Esophagus (tissue), 2 donors: ENCODE measurements at regions not wholly inside any gene's neighbourhood (a gene's known extent, or its start where the extent isn't known, plus 50 kb on each side); places are given as distances from the start of the nearest gene placed in this dataset.

Experiments used
- H3K27ac ChIP-seq, 2 donors: one replicate each; pipeline ENCODE4 v1.5.1; 2013; ENCODE audit warnings: low read depth in 2 of 2, mild to moderate bottlenecking in 2 of 2, inconsistent platforms in 1 of 2, low read length in 1 of 2, moderate library complexity in 1 of 2
- H3K27me3 ChIP-seq, 2 donors: one replicate each; pipeline ENCODE4 v1.6.1; 2013; ENCODE audit warnings: low read length in 2 of 2, control low read depth in 1 of 2, mild to moderate bottlenecking in 1 of 2; ENCODE audit not compliant: insufficient read depth in 2 of 2, control insufficient read depth in 1 of 2
- H3K36me3 ChIP-seq, 2 donors: one replicate each; pipeline ENCODE4 v1.6.1; 2013; ENCODE audit warnings: low read length in 1 of 2; ENCODE audit not compliant: control insufficient read depth in 2 of 2, insufficient read depth in 2 of 2
- H3K4me1 ChIP-seq, 2 donors: one replicate each; pipeline ENCODE4 v1.6.1; 2013; ENCODE audit warnings: low read length in 1 of 2; ENCODE audit not compliant: control insufficient read depth in 2 of 2, insufficient read depth in 2 of 2
- H3K4me3 ChIP-seq, 2 donors: one replicate each; pipeline ENCODE4 v1.5.1; 2013; ENCODE audit warnings: low read length in 2 of 2, mild to moderate bottlenecking in 2 of 2, low read depth in 1 of 2, moderate library complexity in 1 of 2
- H3K9me3 ChIP-seq, 2 donors: one replicate each; pipeline ENCODE4 v1.6.1; 2013; ENCODE audit warnings: mild to moderate bottlenecking in 2 of 2, low read depth in 1 of 2, low read length in 1 of 2, moderate library complexity in 1 of 2; ENCODE audit not compliant: control insufficient read depth in 2 of 2, insufficient read depth in 1 of 2
- WGBS, 2 donors: extraction: QIAGEN DNeasy Blood & Tissue Kit; methylation state at CpG; one replicate each; pipeline ENCODE4 v1.1.7; 2013; 5-methylcytosine and 5-hydroxymethylcytosine counted together
- donor health status: healthy with polysubstance abuse.
- donor health status: Bipolar disorder and iron deficiency.

- H3K27ac ChIP-seq = no peak overlapping the region
- H3K36me3 ChIP-seq = no peaks in the 10 kb centered on the region
- no peaks in the 10 kb centered on the region for H3K9me3 ChIP-seq
- H3K27me3 ChIP-seq = no peaks in the 10 kb centered on the region
- no peak overlapping the region for H3K4me3 ChIP-seq
- WGBS, 2 donors = 56 to 57% methylated on average over 3 of the region's 3 CpGs
- no peaks in the 10 kb centered on the region for H3K4me1 ChIP-seq
Measured at GRCh38 chr6:33954453-33954852, 150.7 kb upstream of the MLN start.

- Histone ChIP-seq H3K27ac (no peak overlapping the region), H3K4me1 (no peaks in the 10 kb centered on the region), H3K4me3 (no peak overlapping the region), H3K9me3 (no peaks in the 10 kb centered on the region), H3K36me3 (no peaks in the 10 kb centered on the region), H3K27me3 (no peaks in the 10 kb centered on the region)
- WGBS, 2 donors = 65% methylated on average over 3 of the region's 3 CpGs
Measured at GRCh38 chr6:33953171-33953570, 149.4 kb upstream of the MLN start.

- Histone ChIP-seq H3K9me3 (no peaks in the 10 kb centered on the region), H3K4me1 (no peaks in the 10 kb centered on the region), H3K27ac (no peak overlapping the region), H3K36me3 (no peaks in the 10 kb centered on the region), H3K27me3 (no peaks in the 10 kb centered on the region), H3K4me3 (no peak overlapping the region)
- WGBS, 2 donors = 82 to 85% methylated on average over 4 of the region's 4 CpGs
Measured at GRCh38 chr6:33952016-33952415, 148.2 kb upstream of the MLN start.

- Histone ChIP-seq H3K36me3 (no peaks in the 10 kb centered on the region), H3K27me3 (no peaks in the 10 kb centered on the region), H3K27ac (no peak overlapping the region), H3K9me3 (no peaks in the 10 kb centered on the region), H3K4me3 (no peak overlapping the region), H3K4me1 (no peaks in the 10 kb centered on the region)
- WGBS, 2 donors = 80 to 81% methylated on average over 25 of the region's 25 CpGs
Measured at GRCh38 chr6:33950891-33951889, 147.4 kb upstream of the MLN start.

- no peaks in the 10 kb centered on the region for H3K36me3 ChIP-seq
- H3K4me1 ChIP-seq = no peaks in the 10 kb centered on the region
- H3K27ac ChIP-seq = no peak overlapping the region
- WGBS, 2 donors = 48 to 53% methylated on average over 2 of the region's 2 CpGs
- no peaks in the 10 kb centered on the region for H3K27me3 ChIP-seq
- no peaks in the 10 kb centered on the region for H3K9me3 ChIP-seq
- H3K4me3 ChIP-seq = no peak overlapping the region
Measured at GRCh38 chr6:33950472-33950881, 146.7 kb upstream of the MLN start.

GRCh38 chr6:33949877-33950435 is 146.2 kb upstream of the MLN start:
- Histone ChIP-seq H3K27me3 (no peaks in the 10 kb centered on the region), H3K4me1 (no peaks in the 10 kb centered on the region), H3K27ac (no peak overlapping the region), H3K36me3 (no peaks in the 10 kb centered on the region), H3K9me3 (no peaks in the 10 kb centered on the region), H3K4me3 (no peak overlapping the region)
- 85 to 88% methylated on average over 9 of the region's 9 CpGs for WGBS, 2 donors

- Histone ChIP-seq H3K27ac (no peak overlapping the region), H3K4me3 (no peak overlapping the region), H3K36me3 (no peaks in the 10 kb centered on the region), H3K27me3 (no peaks in the 10 kb centered on the region), H3K4me1 (no peaks in the 10 kb centered on the region), H3K9me3 (no peaks in the 10 kb centered on the region)
- WGBS, 2 donors = 88 to 92% methylated on average over 5 of the region's 5 CpGs
Measured at GRCh38 chr6:33949111-33949510, 145.3 kb upstream of the MLN start.

- no peak overlapping the region for H3K27ac ChIP-seq
- no peaks in the 10 kb centered on the region for H3K4me1 ChIP-seq
- H3K36me3 ChIP-seq = no peaks in the 10 kb centered on the region
- no peaks in the 10 kb centered on the region for H3K9me3 ChIP-seq
- H3K4me3 ChIP-seq = no peak overlapping the region
- WGBS, 2 donors = 62 to 67% methylated on average over 6 of the region's 6 CpGs
- H3K27me3 ChIP-seq = no peaks in the 10 kb centered on the region
Measured at GRCh38 chr6:33947916-33948594, 144.3 kb upstream of the MLN start.

GRCh38 chr6:33947047-33947446 is 143.2 kb upstream of the MLN start:
- 82 to 89% methylated on average over 4 of the region's 4 CpGs for WGBS, 2 donors
- no peak overlapping the region for H3K4me3 ChIP-seq
- H3K27ac ChIP-seq = no peak overlapping the region

More at GRCh38 chr6:33947047-33947446, 143.2 kb upstream of the MLN start:
- no peaks in the 10 kb centered on the region for H3K27me3 ChIP-seq
- H3K36me3 ChIP-seq = no peaks in the 10 kb centered on the region
- no peaks in the 10 kb centered on the region for H3K4me1 ChIP-seq
- H3K9me3 ChIP-seq = no peaks in the 10 kb centered on the region
